Renal pelvis (tissue), 1 donor: ENCODE measurements at regions not wholly inside any gene's neighbourhood (a gene's known extent, or its start where the extent isn't known, plus 50 kb on each side); places are given as distances from the start of the nearest gene placed in this dataset.

Experiments
- DNase-seq: peaks from one replicate; pipeline ENCODE4 v3.0.0-alpha.2; 2013

DNA sequence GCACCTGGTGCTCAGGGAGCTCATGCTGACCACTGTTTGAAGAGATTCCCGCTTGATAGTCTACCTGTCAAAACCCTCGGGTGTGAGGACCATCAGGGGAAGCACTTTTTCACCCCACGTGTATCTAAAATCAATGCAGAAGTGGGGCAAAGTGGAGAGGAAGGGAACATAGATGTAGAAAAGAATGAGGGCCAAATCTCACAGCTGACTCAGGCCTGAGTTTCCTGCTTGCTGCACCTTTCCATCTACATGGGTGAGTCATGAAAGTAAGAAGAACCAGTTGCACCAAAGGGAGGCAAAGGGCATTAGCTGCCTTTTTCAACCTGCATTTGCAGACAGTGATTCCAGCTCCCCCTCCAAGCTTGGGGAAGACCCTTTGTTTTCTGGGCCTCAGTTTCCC lies 100.2 kb upstream of the MYCN start:
- DNase-seq: no peak

DNA sequence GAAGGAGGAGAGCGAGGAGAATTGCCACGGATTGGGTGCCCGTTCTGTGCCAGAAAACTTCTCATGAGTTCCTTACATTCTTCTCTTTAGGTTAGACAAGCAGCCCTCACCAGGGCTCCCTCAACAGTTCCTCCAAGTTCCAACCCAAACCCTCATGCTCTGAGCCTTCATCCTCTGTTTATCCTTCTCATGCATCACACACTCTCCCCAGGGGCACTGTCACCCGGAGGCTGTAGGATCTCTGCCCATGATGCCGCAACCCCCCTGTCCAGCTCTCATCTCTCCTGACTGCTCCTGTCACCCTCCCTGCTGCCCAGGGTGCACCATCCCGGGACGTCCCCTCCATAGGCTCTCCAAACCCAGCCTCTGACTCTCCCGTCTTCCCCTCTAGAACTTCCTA lies 99.4 kb upstream of the MYCN start:
- no peak for DNase-seq

DNA sequence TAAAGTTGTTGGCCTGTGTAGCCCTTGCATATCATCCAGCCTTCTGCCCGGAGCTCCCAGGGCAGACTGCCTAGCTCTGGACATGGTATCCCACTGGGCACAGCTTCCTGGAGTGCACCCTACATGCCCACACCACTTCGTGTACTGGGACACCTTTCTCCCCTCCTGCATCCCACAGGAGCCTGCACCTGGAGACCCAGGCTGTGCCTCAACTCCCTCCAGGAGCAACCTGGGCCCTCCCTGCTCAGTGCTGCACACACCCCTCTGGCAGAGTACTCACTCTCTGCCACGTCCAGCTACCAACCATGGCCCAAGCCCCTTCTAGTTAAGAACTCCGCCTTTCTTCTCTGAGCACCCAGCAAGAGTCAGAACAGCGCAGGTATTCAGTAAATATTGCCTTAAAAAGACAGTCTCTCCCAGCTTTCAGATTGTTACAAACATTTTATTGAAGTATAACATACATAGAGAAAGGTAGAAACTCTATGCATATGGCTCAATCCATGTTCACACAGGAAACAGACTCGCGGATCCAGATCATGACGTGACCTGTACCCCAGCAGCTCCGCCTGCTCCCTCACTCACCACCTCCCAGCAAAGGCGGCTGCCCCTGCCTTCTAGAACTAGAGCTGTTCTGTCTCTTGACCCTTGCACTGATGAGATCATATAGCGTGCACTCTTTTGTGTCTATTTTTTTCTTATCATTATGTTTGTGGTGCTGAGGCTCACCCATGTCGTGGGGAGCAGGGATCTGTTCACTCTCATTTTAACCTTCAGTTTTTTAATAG lies 98.4 kb upstream of the MYCN start:
- no peak for DNase-seq

DNA sequence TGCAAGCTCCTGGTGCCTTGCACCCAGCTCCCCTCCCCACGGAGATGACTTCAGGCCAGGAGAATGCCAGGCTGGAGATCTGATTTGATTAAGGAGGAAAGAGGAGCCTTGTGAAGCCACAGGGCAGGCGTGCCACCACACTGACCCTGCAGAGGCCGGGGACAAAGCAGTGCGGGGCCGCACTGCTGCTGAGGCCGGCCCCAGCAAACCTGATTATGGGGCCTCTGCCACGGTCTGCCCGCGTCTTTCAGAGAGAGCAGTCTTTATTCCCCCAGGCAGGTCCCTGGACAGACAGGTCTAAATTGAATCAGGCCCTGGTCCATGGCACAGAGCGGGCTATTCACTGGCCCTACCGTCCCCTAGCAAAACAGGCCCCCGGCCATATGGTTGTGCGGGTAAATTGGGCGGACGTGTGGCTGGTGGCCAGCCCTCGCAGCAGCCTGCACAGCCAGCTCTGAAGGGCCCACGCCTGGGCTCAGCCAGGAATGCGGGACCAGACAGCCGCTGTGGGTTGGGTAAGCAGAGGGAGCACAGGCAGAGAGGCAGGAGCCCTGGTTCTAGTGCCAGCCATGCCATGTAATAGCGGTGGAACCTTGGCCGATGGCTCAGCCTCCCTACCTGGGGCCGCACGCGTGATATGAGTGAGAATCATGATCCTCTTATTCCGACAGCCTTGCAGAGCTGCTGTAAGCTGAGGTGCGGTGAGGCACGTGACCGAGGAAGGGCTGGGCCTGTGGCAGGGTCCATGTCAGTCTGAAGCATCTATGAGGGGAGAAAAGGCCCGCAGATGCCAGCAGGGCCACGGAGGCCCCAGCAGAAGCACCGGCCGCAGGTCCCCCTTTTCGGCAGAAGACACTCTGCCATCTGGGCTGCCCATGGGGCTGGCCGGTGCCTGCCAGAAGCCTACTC lies 97.3 kb upstream of the MYCN start:
- DNase-seq: peak; percentile 27

DNA sequence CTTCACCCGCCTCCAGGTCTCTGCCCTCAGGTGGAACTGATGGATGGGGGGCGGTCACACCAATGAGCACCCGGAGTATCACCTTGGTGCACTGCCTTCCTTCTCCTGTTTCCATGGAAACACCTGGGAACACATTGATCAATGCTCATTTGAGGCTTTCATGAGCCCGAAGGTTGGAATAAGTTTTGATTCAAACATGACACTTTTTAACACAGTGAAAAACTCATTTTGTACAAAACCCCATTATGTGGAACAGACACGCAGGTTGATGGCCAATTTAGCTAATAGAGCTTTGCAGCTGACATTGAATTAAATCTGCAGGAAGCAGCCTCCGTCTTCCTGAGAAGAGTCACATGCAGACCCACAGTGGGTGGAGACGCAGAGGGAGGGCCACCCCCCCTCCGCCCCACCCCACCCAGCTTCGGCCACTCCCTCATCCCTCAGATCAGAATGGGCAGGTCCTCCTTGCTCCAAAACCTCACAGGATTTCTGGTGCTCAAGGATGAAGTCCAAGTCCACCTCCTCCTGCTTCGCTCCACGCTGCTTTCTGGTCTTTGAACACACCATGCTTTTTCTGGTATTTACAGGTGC lies 96.0 kb upstream of the MYCN start:
- DNase-seq: no peak

DNA sequence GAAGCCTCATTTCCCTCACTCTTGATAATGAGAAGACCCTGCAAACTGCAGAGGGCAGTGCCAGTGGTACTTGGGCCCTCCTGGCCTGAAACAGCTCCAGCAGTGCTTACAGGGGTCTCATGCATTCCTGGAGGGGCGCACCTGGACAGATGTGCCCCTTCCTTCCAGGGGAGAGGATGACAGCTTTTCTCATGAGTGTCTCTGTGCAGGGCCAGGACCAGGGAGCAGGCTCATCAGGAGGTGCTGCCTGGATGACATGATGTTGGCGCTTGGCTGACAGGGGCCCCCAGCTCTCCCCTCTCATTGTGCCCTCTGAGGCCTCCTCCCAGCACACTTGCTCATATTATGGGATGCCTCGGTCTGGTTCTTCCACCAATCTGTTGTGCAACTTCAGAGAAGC lies 95.1 kb upstream of the MYCN start:
- DNase-seq: no peak

DNA sequence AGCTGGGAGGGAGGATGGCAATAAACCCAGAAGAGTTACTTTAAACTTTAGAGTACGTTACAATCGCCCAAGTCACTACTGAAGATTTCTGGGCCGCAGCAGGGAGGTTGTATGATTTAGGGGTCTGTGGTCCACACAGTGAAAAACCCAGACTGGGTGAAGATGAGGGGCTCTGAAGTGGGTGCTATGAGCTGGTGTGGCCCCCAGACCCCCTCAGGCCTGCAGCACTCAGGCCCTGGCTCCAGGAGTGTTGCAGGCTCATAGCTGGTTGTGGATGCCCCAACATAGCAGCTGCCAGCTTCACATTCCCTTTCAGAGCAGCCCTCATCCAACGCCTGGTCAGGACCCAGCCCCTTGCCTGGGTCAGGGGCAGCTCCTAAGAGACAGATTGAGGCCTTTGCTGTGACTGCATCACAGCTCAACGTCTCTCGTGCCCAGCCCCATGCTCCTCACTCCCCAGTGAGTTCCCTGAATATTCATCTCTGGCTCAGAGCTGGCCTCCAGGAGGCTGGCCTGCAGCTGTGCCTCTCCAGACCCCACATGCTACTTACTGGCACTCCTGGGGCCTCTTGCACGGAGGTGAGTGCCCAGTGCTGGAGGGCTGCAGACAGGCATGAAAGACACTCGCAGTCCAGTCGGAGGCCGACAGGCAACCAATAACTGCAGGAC lies 94.5 kb upstream of the MYCN start:
- no peak for DNase-seq

DNA sequence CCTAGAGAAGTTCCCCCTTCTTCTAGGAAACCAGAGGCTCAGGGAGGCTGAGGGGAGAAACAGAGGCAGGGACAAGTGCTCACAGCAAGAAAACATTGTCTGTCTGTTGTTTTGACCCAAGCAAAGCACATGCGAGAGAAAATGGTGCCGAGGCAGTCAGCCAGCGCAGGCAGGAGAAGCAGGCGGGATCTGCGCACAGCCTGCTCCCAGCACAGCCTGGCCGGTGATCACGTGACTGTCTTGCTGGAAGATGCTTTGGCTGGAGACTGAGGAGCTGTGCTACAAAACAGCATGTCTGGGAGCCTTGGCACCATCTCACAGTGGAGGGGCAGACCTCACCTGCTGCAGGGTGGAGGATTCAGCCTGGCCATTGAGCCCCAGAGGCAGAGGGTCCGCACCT lies 93.7 kb upstream of the MYCN start:
- DNase-seq: no peak

DNA sequence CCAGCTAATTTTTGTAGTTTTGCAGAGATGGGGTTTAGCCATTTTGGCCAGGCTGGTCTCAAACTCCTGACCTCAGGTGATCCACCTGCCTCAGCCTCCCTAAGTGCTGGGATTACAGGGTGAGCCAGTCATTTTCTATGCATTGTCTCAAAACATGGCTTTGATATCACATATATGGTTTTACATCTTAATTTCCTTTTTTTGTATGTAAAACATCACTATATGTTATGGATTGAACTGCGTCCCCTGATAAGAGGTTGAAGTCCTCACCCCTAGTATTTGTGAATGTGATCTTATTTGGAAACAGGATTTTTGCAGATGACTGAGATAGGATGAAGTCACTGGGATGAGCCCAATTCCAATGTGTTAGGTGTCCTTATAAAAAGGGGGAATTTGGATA lies 89.8 kb upstream of the MYCN start:
- DNase-seq: no peak

DNA sequence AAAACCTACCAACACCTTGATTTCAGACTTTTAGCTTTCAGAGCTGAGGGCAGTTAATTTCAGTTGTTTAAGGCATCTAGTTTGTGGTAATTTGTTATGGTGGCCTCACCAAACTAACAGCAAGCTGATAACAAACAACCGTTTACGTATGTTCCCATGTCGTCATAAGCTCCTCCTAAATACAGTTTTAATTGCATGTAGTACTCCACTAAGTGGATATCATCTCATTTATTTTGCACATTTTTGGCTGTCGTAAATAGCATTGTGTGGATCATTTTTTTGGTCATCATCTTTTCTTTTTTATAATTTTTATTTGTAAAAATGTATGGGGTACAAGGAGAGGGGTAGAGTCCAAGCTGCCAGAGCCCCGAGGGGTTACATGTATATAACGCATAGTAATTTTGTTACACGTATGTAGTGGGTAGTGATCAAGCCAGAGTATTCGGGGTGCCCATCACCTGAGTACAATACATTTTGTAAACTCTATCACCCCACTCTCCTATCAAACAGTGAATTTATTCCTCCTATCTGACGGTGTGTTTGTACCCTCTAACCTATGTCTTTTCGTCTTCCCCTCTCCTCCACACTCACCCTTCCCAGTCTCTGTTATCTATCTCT lies 89.2 kb upstream of the MYCN start:
- DNase-seq: no peak

DNA sequence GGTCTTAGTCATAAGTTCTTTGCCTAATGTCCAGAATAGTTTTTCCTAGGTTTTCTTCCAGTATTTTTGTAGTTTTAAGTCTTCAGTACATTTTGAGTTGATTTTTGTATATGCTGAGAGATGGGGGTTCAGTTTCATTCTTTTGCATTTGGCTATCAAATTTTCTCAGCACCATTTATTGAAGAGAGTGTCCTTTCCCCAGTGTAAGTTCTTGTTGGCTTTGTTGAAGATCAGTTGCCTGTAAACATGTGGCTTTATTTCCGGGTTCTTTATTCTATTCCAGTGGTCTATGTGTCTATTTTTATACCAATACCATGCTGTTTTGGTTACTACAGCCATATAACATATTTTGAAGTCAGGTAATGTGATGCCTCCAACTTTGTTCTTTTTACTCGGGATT lies 87.5 kb upstream of the MYCN start:
- no peak for DNase-seq

DNA sequence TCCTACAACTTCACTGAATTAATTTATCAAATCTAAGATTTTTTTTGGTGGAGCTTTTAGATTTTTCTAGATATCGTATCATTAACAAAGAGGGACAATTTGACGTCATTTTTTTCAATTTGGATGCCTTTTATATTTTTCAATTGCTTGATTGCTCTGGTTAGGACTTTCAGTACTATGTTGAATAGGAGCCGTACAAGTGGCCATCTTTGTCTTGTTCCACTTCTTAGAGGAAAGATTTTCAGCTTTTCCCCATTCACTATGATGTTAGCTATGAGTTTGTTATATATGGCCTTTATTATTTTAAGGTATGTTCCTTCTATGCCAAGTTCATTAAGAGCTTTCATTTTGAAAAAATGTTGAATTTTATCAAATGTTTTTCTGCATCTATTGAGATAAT lies 86.4 kb upstream of the MYCN start:
- DNase-seq: no peak

DNA sequence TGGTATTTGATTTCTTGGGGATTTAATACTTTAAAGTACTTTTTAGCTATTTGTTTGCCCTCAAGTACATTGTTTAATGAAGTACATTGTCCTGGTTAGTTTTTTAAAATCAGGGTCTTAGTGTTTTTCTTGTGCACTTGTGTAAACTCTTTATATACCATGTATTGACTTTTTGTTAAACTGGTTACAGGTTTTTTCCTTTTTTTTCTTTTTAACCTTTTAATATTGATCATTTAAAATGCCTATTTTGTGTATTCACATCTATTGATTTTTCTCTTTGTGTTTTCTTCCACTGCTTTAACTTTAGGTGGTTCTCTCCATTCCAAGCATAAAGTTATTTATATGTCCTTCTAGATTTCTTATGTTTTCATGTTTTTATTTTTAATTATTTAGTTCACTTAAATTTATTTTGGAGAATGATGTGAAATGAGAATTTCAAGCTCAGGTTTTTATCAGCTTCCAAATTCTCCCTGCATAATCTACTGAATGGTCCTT lies 84.5 kb upstream of the MYCN start:
- no peak for DNase-seq

DNA sequence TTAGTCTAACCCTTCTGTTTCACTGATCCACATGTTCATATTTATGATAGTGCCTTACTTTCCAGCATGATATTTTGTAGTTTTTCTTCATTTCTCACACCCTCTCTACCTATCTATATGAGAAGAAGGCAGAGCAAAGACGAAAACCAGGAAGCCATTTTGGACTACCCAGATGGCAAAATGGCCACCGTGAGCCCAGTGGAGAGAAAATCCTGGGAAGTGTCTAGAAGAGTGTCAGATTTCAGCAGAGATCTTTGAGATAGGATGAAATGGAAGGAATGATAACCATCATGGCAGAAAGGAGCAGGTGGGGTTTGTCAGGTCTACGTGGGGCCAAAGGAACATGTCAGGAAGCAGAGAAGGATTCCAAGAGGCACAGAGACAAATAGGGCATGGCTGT lies 84.0 kb upstream of the MYCN start:
- DNase-seq: no peak

DNA sequence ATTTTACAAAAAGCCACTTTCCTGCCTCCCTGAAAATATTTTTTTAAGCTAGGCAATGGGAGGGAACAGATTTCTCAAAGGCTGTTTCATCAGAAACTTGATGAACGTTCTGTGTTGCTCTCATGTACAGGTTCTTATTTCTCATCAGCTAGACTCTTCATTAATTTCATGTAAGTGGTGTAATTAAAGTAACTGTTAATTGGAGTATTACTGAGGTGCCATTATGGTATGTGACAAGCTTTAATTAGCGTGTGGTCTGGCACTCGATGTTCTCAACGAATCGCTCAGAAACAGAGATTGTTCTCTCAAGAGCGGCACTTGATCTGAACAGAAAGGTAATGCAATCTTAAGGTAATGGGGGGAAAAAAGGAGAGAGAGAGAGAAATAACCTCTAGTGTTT lies 81.9 kb upstream of the MYCN start:
- DNase-seq: no peak

DNA sequence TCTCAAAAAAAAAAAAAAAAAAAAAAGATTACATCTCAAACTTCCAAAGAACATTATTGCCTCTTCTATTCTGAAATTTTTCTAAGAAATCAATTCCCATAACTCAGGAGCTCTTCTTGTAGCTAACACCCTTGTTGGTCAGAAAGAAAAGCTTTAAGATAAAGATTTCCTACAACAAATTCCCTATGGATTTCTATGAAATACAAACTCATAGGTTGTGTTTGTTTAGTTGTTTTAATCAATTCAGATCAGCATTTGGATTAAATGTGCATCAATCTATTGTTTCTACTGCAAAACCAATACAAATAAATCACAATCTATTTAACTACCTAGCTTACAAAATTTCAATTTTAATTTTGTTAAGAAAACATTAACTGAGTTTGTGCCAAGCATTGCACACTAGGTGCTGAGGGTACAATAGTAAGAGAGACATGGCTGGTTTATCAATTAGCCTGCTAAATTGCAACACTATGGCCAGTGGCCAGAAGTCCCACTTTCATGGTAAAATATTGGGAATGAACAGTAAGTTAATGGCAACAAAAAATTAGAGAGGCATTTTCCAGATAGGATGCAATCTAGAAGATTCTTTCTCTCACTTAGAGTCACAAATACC lies 80.2 kb upstream of the MYCN start:
- DNase-seq: no peak

DNA sequence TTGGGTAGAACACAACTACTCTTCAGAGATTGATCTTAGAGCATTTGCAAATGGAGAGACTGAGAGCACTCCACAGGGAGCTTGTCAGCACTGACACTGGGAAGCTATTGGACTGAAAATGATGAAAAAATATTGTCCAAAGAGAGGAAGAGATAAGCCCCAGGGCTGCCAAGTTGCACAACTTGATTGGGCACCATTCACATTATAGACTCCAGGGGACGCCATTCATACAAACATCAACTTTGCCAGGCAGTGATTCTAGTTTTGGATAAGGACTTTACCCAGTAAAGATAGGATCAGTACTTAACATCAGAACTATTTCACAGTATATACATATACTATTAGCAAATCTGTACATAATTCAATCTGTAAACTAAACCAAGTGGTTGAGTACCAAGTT lies 79.6 kb upstream of the MYCN start:
- no peak for DNase-seq

DNA sequence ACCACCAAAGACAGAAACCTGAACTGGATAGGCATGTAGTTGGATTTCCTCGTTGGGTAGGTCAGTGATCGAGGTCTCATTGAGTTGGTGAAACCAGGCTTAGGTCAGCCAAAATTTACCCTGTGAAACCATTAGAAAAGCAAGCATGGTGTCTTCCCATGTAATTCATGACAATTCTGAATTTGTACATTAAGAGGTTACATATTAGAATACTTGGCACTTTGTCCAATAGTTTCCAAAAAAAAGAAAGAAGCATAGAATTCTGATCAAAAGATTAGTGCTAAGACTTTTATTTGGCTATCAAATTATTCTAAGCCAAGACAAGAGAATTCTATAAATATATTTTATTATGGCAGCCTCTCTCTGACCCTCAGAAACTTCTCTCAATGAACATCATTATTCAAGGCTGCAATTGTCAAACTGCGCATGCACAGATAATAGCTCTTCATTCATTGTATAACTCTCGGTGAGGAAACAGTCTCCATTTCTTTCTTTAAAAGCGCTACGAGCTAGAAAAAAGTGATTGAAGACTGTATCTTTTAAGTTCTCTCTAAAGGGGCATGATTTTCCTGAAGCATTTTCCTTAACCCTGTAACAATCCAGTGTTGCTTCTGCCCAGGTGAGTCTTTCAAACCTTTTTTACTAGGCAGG lies 79.1 kb upstream of the MYCN start:
- DNase-seq: no peak

DNA sequence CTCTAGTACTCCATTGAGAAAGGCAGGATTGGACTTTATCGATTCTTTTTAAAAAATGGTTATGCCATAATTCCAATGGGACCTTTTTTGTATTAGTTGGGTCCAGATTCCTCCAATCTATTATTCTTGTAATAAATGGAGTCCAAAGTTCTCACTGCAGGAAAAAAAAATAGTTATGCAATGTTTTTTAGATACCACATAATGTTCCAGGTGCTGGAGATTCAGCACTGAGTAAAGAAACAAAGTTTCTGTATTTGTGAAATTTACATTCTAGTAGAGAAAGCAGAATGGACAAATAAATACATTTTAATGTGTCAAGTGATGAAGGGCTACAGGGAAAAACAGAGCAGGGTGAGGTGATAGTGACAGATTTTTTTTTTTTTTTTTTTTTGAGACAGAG lies 78.5 kb upstream of the MYCN start:
- DNase-seq: no peak

DNA sequence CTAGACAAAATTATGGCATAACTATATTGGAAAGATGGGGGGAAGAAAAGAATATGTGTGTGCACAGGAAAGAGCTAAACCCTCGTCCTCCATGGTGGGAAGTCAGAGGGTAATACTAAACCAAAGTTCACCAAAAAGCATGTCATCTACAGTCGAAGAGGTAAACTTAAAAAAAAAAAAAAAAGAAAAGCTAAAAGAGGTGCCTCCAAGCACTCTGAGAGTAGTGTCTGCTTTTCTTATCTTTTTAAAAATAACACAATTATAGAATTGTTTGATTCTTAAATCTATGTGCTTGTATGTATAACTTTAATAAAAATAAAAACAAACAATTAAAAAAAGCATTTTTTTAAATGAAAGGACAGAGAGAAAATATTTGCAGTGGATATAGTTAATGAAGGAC lies 77.3 kb upstream of the MYCN start:
- DNase-seq: no peak
